Tibial nerve (tissue), 4 donors: ENCODE measurements at regions not wholly inside any gene's neighbourhood (a gene's known extent, or its start where the extent isn't known, plus 50 kb on each side); places are given as distances from the start of the nearest gene placed in this dataset.
"Not testable (repeated sequence)": the region's sequence is repeated elsewhere in the genome, so short reads cannot be mapped to it uniquely, and the experiment has no call there.

Source experiments
- DNase-seq, 2 donors: peaks; one replicate each; pipeline ENCODE4 v3.0.0-alpha.2; 2019; ENCODE audit warnings: low spot score in 2 of 2
- H3K27ac ChIP-seq, 4 donors: fragments of 200-600 bp; sonication (generic) in 3 of 4; one replicate each; pipeline ENCODE4 v1.5.1; 2017 to 2019; ENCODE audit warnings: mild to moderate bottlenecking in 1 of 4
- H3K27me3 ChIP-seq, 2 donors: fragments of 200-600 bp; sonication (generic) in 1 of 2; one replicate each; pipeline versions ENCODE4 v1.5.1 to v1.6.0; 2017 to 2019
- H3K36me3 ChIP-seq, 3 donors: fragments of 200-600 bp; sonication (generic); one replicate each; pipeline ENCODE4 v1.5.1; 2018 to 2019
- H3K4me1 ChIP-seq, 4 donors: fragments of 200-600 bp; sonication (generic) in 3 of 4; one replicate each; pipeline ENCODE4 v1.5.1; 2017 to 2019
- H3K4me3 ChIP-seq, 4 donors: fragments of 200-600 bp; sonication (generic) in 3 of 4; one replicate each; pipeline ENCODE4 v1.5.1; 2017 to 2019; ENCODE audit warnings: mild to moderate bottlenecking in 1 of 4, moderate library complexity in 1 of 4
- H3K9me3 ChIP-seq, 4 donors: fragments of 200-600 bp; sonication (generic) in 3 of 4; one replicate each; pipeline ENCODE4 v1.5.1; 2017 to 2019
- EP300 ChIP-seq, 2 donors: sonication (generic); formaldehyde crosslinking; IDR thresholded peaks; one replicate each; pipeline ENCODE4 v1.6.1; 2017; ENCODE audit warnings: antibody characterized with exemption in 2 of 2, mild to moderate bottlenecking in 1 of 2
- POLR2A ChIP-seq, 2 donors: fragments of 450-650 bp; IDR thresholded peaks; one replicate each; pipeline ENCODE4 v1.6.1; 2017; ENCODE audit warnings: antibody characterized with exemption in 2 of 2, mild to moderate bottlenecking in 2 of 2, moderate library complexity in 2 of 2
- WGBS, 2 donors: methylation state at CpG; one replicate each; pipeline ENCODE4 v1.1.5; 2018; 5-methylcytosine and 5-hydroxymethylcytosine counted together
- TF ChIP-seq, protein P1 (sequence below), 5 experiments: fragments of 200-600 bp in 3 of 5; fragments of 450-650 bp in 2 of 5; sonication (generic) in 3 of 5; IDR thresholded peaks; one replicate each; pipeline ENCODE4 v1.5.1; 2016 to 2019; ENCODE audit warnings: antibody characterized with exemption in 5 of 5, mild to moderate bottlenecking in 3 of 5, moderate library complexity in 2 of 5

GRCh38 chrX:109782994-109783700, 50.1 kb upstream of the ACSL4 start:
- Histone ChIP-seq H3K27me3 (peaks cover 0 to 18% of the 10 kb centered on the region in 2 donors), H3K9me3 (no peaks in the 10 kb centered on the region)

DNA sequence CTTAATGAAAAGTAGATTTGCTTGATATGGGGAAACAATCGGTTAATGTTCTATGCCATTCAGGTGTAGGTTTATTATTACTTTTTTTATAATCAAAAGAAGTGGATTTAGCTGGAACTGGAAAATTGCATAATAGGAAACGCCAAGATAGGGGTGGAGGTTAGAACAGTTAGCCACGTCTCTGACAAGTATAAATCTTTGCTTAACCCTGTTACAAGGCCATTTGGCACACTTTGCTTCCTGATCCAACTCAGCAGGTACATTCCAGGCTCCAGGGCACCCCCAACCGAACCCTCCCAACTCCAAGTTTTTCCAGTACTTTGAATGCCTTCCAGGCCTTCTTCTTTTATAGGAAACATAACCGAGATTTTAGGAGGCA, 50.6 kb upstream of the ACSL4 start:
- Histone ChIP-seq H3K9me3 (no peaks in the 10 kb centered on the region), H3K27ac (no peak overlapping the region), H3K4me3 (no peak overlapping the region), H3K36me3 (no peaks in the 10 kb centered on the region), H3K27me3 (peaks cover 0 to 18% of the 10 kb centered on the region in 2 donors), H3K4me1 (no peaks in the 10 kb centered on the region)
- TF ChIP-seq, protein P1, sequence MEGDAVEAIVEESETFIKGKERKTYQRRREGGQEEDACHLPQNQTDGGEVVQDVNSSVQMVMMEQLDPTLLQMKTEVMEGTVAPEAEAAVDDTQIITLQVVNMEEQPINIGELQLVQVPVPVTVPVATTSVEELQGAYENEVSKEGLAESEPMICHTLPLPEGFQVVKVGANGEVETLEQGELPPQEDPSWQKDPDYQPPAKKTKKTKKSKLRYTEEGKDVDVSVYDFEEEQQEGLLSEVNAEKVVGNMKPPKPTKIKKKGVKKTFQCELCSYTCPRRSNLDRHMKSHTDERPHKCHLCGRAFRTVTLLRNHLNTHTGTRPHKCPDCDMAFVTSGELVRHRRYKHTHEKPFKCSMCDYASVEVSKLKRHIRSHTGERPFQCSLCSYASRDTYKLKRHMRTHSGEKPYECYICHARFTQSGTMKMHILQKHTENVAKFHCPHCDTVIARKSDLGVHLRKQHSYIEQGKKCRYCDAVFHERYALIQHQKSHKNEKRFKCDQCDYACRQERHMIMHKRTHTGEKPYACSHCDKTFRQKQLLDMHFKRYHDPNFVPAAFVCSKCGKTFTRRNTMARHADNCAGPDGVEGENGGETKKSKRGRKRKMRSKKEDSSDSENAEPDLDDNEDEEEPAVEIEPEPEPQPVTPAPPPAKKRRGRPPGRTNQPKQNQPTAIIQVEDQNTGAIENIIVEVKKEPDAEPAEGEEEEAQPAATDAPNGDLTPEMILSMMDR (IDR thresholded peaks at IDR 0.05): no peak
- TF ChIP-seq POLR2A (IDR thresholded peaks at IDR 0.05): no peak
- no peak for TF ChIP-seq EP300 (IDR thresholded peaks at IDR 0.05)
- WGBS, 2 donors: 54 to 70% methylated on average over 5 of the region's 5 CpGs
- no peak for DNase-seq

More at GRCh38 chrX:109782994-109783700, 50.1 kb upstream of the ACSL4 start:
- Histone ChIP-seq H3K27ac (no peak overlapping the region), H3K36me3 (no peaks in the 10 kb centered on the region), H3K4me3 (no peak overlapping the region), H3K4me1 (no peaks in the 10 kb centered on the region)
- WGBS, 2 donors: 76% methylated on average over 6 of the region's 6 CpGs
- DNase-seq: no peak
- TF ChIP-seq EP300 (IDR thresholded peaks at IDR 0.05) (no peak), POLR2A (IDR thresholded peaks at IDR 0.05) (no peak)
- TF ChIP-seq, protein P1 (IDR thresholded peaks at IDR 0.05): no peak

- H3K4me1 ChIP-seq: no peaks in the 10 kb centered on the region
- H3K36me3 ChIP-seq: no peaks in the 10 kb centered on the region
- H3K4me3 ChIP-seq: no peak overlapping the region
- no peaks in the 10 kb centered on the region for H3K9me3 ChIP-seq
- H3K27ac ChIP-seq: no peak overlapping the region
- H3K27me3 ChIP-seq: peaks cover 0 to 23% of the 10 kb centered on the region in 2 donors
- WGBS, 2 donors: 78 to 85% methylated on average over 4 of the region's 4 CpGs
- no peak for TF ChIP-seq POLR2A (IDR thresholded peaks at IDR 0.05)
- no peak for TF ChIP-seq EP300 (IDR thresholded peaks at IDR 0.05)
- DNase-seq: no peak
Observed at GRCh38 chrX:109785053-109785452, 52.0 kb upstream of the ACSL4 start.

GRCh38 chrX:109790511-109790910, 57.5 kb upstream of the ACSL4 start:
- H3K27ac ChIP-seq, H3K4me3 ChIP-seq, H3K36me3 ChIP-seq, DNase-seq, H3K4me1 ChIP-seq, H3K9me3 ChIP-seq: not testable (repeated sequence)
- 91 to 96% methylated on average over 4 to 7 of the region's 7 CpGs for WGBS, 2 donors
- H3K27me3 ChIP-seq: peaks cover 0 to 20% of the 10 kb centered on the region in 2 donors

DNA sequence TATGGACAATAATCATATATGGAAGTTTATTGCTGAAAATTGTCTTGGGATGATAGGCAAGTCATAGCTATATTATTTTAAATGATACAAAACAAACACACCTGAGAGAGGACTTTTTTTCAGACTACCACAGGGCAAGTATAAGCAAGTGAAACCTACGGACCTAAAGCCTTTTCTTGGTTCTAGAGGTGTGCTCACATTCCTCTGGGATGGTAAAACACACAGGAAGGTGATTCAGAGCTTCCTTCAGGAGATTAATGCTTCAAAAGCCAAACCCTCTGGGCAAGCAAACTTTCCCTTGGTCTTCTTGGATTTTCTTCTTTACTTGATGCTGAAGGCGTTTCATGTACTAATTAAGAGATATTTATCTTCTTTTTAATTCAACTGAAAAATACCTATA, 60.1 kb upstream of the ACSL4 start:
- Histone ChIP-seq H3K4me1 (no peaks in the 10 kb centered on the region), H3K27me3 (peaks cover 0 to 13% of the 10 kb centered on the region in 2 donors), H3K36me3 (no peaks in the 10 kb centered on the region), H3K4me3 (no peak overlapping the region), H3K9me3 (no peaks in the 10 kb centered on the region), H3K27ac (no peak overlapping the region)
- TF ChIP-seq POLR2A (IDR thresholded peaks at IDR 0.05) (no peak), EP300 (IDR thresholded peaks at IDR 0.05) (no peak)
- TF ChIP-seq, protein P1 (IDR thresholded peaks at IDR 0.05): no peak
- DNase-seq: no peak
- WGBS, 2 donors: 54 to 97% methylated on average over 2 of the region's 2 CpGs

DNA sequence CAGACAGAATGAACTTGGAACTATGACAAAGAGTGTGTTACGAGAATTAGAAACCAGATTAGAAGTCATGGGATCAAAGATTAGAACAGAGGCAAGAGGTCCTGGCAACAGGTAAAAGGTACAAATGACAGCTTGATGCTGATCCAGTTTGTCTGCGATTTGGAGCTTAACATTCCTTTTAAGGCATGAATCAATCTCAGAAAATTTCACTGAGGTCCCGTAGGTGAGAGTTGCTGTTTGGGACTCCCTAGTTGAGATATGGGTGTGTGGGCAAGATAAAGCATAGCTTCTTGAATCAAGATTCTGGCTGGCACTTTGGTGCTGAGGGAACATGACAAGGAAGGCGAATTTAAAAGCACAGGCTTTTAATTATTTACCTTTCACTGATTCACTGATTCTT, 62.6 kb upstream of the ACSL4 start:
- Histone ChIP-seq H3K36me3 (no peaks in the 10 kb centered on the region), H3K4me1 (no peaks in the 10 kb centered on the region), H3K27ac (no peak overlapping the region), H3K4me3 (no peak overlapping the region), H3K9me3 (no peaks in the 10 kb centered on the region), H3K27me3 (peaks cover 0 to 8% of the 10 kb centered on the region in 2 donors)
- WGBS, 2 donors: 81 to 90% methylated on average over 4 of the region's 4 CpGs
- DNase-seq: no peak
- TF ChIP-seq POLR2A (IDR thresholded peaks at IDR 0.05): no peak
- TF ChIP-seq EP300 (IDR thresholded peaks at IDR 0.05): no peak
- TF ChIP-seq, protein P1 (IDR thresholded peaks at IDR 0.05): no peak
